Endothelial cell of umbilical vein (primary cell): ENCODE measurements at regions not wholly inside any gene's neighbourhood (a gene's known extent, or its start where the extent isn't known, plus 50 kb on each side); places are given as distances from the start of the nearest gene placed in this dataset.

Source experiments
- BruUV-seq: library from RNA; stranded (reverse); fragments of 400-500 nt; replicated peaks from 2 replicates; lab custom pipeline; 2021; lab: Mats Ljungman, UMichigan
- CTCF ChIA-PET: fragments of 300-600, 350-600 bp; sonication (Branson Sonifier 250); formaldehyde crosslinking; loops from one replicate; lab custom pipeline; 2021; ENCODE audit warnings: antibody characterized with exemption, inconsistent platforms; lab: Charles Lee
- POLR2A ChIA-PET: fragments of 300-600, 350-600 bp; sonication (Branson Sonifier 250); formaldehyde crosslinking; loops from one replicate; lab custom pipeline; 2021; ENCODE audit warnings: antibody characterized with exemption, inconsistent platforms; lab: Charles Lee
- DNase-seq: peaks from one replicate; pipeline ENCODE4 v3.0.0-alpha.2; 2011; ENCODE audit warnings: low read depth, low spot score
- FAIRE-seq: peaks from 2 replicates; lab custom pipeline; 2011; peaks lifted over from hg19 to GRCh38; lab: Jason Lieb, UNC
- H2AFZ ChIP-seq: 2 replicates; pipeline ENCODE4 v1.6.0; 2012; ENCODE audit warnings: low read depth, low read length, control low read depth, inconsistent platforms
- H3K27ac ChIP-seq: 2 replicates; pipeline ENCODE4 v1.5.1; 2011; ENCODE audit warnings: low read depth, mild to moderate bottlenecking, control low read depth, low read length, moderate library complexity; ENCODE audit not compliant: insufficient read depth
- H3K27me3 ChIP-seq, 2 experiments: 2 replicates each; pipeline versions ENCODE4 v1.6.0 to v1.6.1; 2011; ENCODE audit warnings: low read length in 2 of 2, mixed read lengths in 1 of 2; ENCODE audit not compliant: control insufficient read depth in 2 of 2, insufficient read depth in 2 of 2
- H3K36me3 ChIP-seq, 2 experiments: 2 replicates in 1 of 2; 3 replicates in 1 of 2; pipeline ENCODE4 v1.5.1; 2011; ENCODE audit warnings: low read length in 2 of 2, mild to moderate bottlenecking in 1 of 2, moderate library complexity in 1 of 2; ENCODE audit not compliant: control insufficient read depth in 2 of 2, insufficient read depth in 2 of 2; ENCODE audit errors: extremely low read depth in 1 of 2
- H3K4me1 ChIP-seq: 3 replicates; pipeline ENCODE4 v1.5.1; 2011; ENCODE audit warnings: mild to moderate bottlenecking, low read length; ENCODE audit not compliant: control insufficient read depth, insufficient read depth; ENCODE audit errors: extremely low read depth
- H3K4me2 ChIP-seq: 2 replicates; pipeline ENCODE4 v1.6.1; 2011; ENCODE audit warnings: low read length, control low read depth, mixed read lengths; ENCODE audit not compliant: insufficient read depth
- H3K4me3 ChIP-seq, 3 experiments: fragments of 200-600 bp in 1 of 3; sonication (generic), shearing (Covaris generic) in 1 of 3; replicated peaks in 1 of 3; 2 replicates each; pipeline ENCODE4 v1.5.1; 2011 to 2016; ENCODE audit warnings: control low read depth in 3 of 3, low read length in 3 of 3, mild to moderate bottlenecking in 2 of 3, inconsistent platforms in 1 of 3, low read depth in 1 of 3, moderate library complexity in 1 of 3; ENCODE audit not compliant: insufficient read depth in 1 of 3
- H3K79me2 ChIP-seq: 2 replicates; pipeline ENCODE4 v1.6.0; 2012; ENCODE audit warnings: low read length, inconsistent platforms; ENCODE audit not compliant: control insufficient read depth, insufficient read depth
- H3K9ac ChIP-seq: replicated peaks from 2 replicates; pipeline ENCODE3; 2011; ENCODE audit warnings: low read length, control low read depth; ENCODE audit not compliant: insufficient read depth; ENCODE audit errors: extremely low read depth
- H3K9me1 ChIP-seq: replicated peaks from 3 replicates; pipeline ENCODE4 v1.6.0; 2011; ENCODE audit warnings: mild to moderate bottlenecking, low read length; ENCODE audit not compliant: control insufficient read depth, insufficient read depth; ENCODE audit errors: extremely low read depth
- H3K9me3 ChIP-seq: replicated peaks from 2 replicates; pipeline ENCODE4 v1.5.1; 2012; ENCODE audit warnings: low read length, inconsistent platforms; ENCODE audit not compliant: control insufficient read depth, insufficient read depth
- H4K20me1 ChIP-seq: replicated peaks from 2 replicates; pipeline ENCODE3; 2011; ENCODE audit warnings: mild to moderate bottlenecking, low read length; ENCODE audit not compliant: control insufficient read depth, insufficient read depth; ENCODE audit errors: extremely low read depth
- CTCF ChIP-seq, 2 donors: IDR thresholded peaks; 1 replicate in 1 of 2; 2 replicates in 1 of 2; pipeline ENCODE4 v1.5.1; 2011; ENCODE audit warnings: low read length in 2 of 2, mild to moderate bottlenecking in 2 of 2, moderate library complexity in 2 of 2, control low read depth in 1 of 2, inconsistent platforms in 1 of 2, low read depth in 1 of 2; ENCODE audit not compliant: insufficient read depth in 1 of 2; ENCODE audit errors: extremely low read depth in 1 of 2
- EZH2 ChIP-seq: IDR thresholded peaks from 2 replicates; pipeline ENCODE4 v1.6.1; 2012; ENCODE audit warnings: borderline replicate concordance, low read depth, mild to moderate bottlenecking, moderate library complexity, low read length, inconsistent platforms; ENCODE audit not compliant: severe bottlenecking
- FOS ChIP-seq: IDR thresholded peaks from 2 replicates; pipeline ENCODE4 v1.6.1; 2011; ENCODE audit warnings: mild to moderate bottlenecking, low read length, moderate library complexity, borderline replicate concordance; ENCODE audit not compliant: insufficient read depth
- GATA2 ChIP-seq: IDR thresholded peaks from 2 replicates; pipeline ENCODE4 v1.7.0; 2011; ENCODE audit warnings: low read depth, mild to moderate bottlenecking, moderate library complexity, mixed read lengths, low read length; ENCODE audit not compliant: insufficient read length, insufficient read depth
- JUN ChIP-seq: IDR thresholded peaks from 2 replicates; pipeline ENCODE4 v1.6.1; 2011; ENCODE audit warnings: borderline replicate concordance, low read depth; ENCODE audit not compliant: insufficient read length, insufficient read depth
- MAX ChIP-seq: IDR thresholded peaks from 2 replicates; pipeline ENCODE4 v1.6.1; 2011; ENCODE audit not compliant: insufficient read depth, insufficient read length
- MYC ChIP-seq: IDR thresholded peaks from one replicate; pipeline ENCODE4 v1.6.1; 2011; ENCODE audit warnings: mild to moderate bottlenecking, low read depth, low read length
- POLR2A ChIP-seq: IDR thresholded peaks from 2 replicates; pipeline ENCODE4 v1.6.1; 2012; ENCODE audit warnings: low read depth, mild to moderate bottlenecking, control low read depth, low read length
- POLR2AphosphoS5 ChIP-seq: IDR thresholded peaks from 2 replicates; pipeline ENCODE4 v1.6.1; 2012; ENCODE audit warnings: low read depth, mild to moderate bottlenecking, control low read depth, low read length, moderate library complexity; ENCODE audit not compliant: insufficient read depth
- dilution Hi-C: fragments of 300-500 bp; cut with MboI; formaldehyde crosslinking; loops from one replicate; pipeline ENCODE4 v1.15.0; 2019; ENCODE audit warnings: low sequenced_read_pairs; ENCODE audit not compliant: extremely low pct_ligation_motif_present
- intact Hi-C: fragments of 100-400 bp; cut with micrococcal nuclease; formaldehyde crosslinking; loops from one replicate; pipeline ENCODE4 v1.10.0; 2022

DNA sequence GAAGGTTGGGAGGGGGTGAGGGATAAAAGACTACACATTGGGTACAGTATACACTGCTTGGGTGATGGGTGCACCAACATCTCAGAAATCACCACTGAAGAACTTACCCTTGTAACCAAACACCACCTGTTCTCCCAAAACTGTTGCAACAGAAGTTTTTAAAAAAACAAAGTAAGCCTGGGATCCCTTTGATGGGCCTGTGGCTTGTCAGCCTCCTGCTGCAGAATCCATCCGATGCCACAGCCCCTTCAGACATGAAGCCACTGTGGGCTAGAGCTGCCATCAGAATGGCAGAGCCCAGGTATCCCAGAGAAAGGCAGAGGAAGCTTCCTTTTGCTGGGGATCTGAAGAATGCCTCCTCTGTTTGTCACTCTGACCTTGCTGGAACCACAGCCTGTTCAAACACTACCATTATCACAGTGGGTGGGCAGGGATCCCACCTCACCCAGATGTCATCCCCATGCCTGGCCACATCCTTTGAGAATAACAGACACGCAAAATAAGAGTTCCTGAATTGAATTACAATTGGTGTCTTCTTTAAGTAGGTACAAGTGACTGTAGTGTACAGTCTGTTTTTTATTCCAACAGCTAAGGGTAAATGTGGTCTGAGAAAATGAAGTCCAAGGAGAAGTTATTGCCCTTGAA is 78.1 kb upstream of the DIRAS2 start:
- FAIRE-seq (no peak), DNase-seq (no peak)
- CTCF ChIA-PET, result no interaction called here
- no peak overlapping the region for H3K27ac ChIP-seq
- no peak overlapping the region for H3K9ac ChIP-seq
- no peak for TF ChIP-seq MYC
- TF ChIP-seq POLR2A, result no peak
- no peak for TF ChIP-seq EZH2
- no peak for TF ChIP-seq MAX
- no peak for TF ChIP-seq POLR2AphosphoS5
- no peak for TF ChIP-seq GATA2
- TF ChIP-seq CTCF (IDR thresholded peaks at IDR 0.05; ENCODE audit: extremely low read depth in 1 of 2, insufficient read depth in 1 of 2, low read depth in 1 of 2, low read length in 2 of 2), result no peak
- TF ChIP-seq JUN, result no peak
- TF ChIP-seq FOS, result no peak
- H3K4me3 ChIP-seq, result no peak overlapping the region
- H3K4me2 ChIP-seq, result no peak overlapping the region
- BruUV-seq, result no TSS peak
- H3K4me1 ChIP-seq, result no peaks in the 10 kb centered on the region
- H3K79me2 ChIP-seq, result no peaks in the 10 kb centered on the region
- dilution Hi-C loops (no loop called here), intact Hi-C loops (no loop called here)
- no peak overlapping the region for H2AFZ ChIP-seq
- POLR2A ChIA-PET, result no interaction called here
- H3K9me1 ChIP-seq, result no peaks in the 10 kb centered on the region
- H3K36me3 ChIP-seq, result no peaks in the 10 kb centered on the region
- H3K27me3 ChIP-seq, result no peaks in the 10 kb centered on the region
- H4K20me1 ChIP-seq, result no peaks in the 10 kb centered on the region
- H3K9me3 ChIP-seq, result no peaks in the 10 kb centered on the region
